K562 (cell line): ENCODE measurements at regions not wholly inside any gene's neighbourhood (a gene's known extent, or its start where the extent isn't known, plus 50 kb on each side); places are given as distances from the start of the nearest gene placed in this dataset.
A peak's percentile ranks its signal among the peaks of the same experiment; 100 is the strongest.

Experiments
- ADNP ChIP-seq: fragments of 200-800 bp; sonication (Bioruptor generic); IDR thresholded peaks from 2 replicates; pipeline ENCODE4 v1.6.1; 2016; ENCODE audit warnings: missing genetic modification characterization, missing compliant biosample characterization
- ELF1 ChIP-seq: fragments of 200-800 bp; sonication (Bioruptor generic); IDR thresholded peaks from 2 replicates; pipeline ENCODE4 v1.6.1; 2016; ENCODE audit warnings: missing genetic modification characterization, missing compliant biosample characterization
- ETV1 ChIP-seq: fragments of 450-650 bp; conservative IDR thresholded peaks from 2 replicates; pipeline ENCODE4 v1.6.1; 2016; ENCODE audit warnings: missing genetic modification characterization, control low read depth, low read depth, missing compliant biosample characterization
- GTF3C2 ChIP-seq: IDR thresholded peaks from 3 replicates; pipeline ENCODE4 v1.6.1; 2011; ENCODE audit warnings: borderline replicate concordance, mild to moderate bottlenecking, moderate library complexity; ENCODE audit not compliant: insufficient read length; ENCODE audit errors: extremely low read depth
- HMGN3 ChIP-seq: IDR thresholded peaks from 2 replicates; pipeline ENCODE4 v1.6.1; 2011; ENCODE audit warnings: borderline replicate concordance, low read depth, mild to moderate bottlenecking, mixed read lengths, low read length; ENCODE audit not compliant: insufficient read length; ENCODE audit errors: extremely low read depth
- ILF3 ChIP-seq: fragments of 450-650 bp; IDR thresholded peaks from 2 replicates; pipeline ENCODE4 v1.6.1; 2018; ENCODE audit warnings: antibody characterized with exemption, mild to moderate bottlenecking, moderate library complexity, borderline replicate concordance
- JUND ChIP-seq, 2 experiments: IDR thresholded peaks; 2 replicates in 1 of 2; 3 replicates in 1 of 2; pipeline ENCODE4 v1.6.1; 2011; ENCODE audit warnings: borderline replicate concordance in 2 of 2, low read depth in 2 of 2, low read length in 2 of 2, improper control_type of control experiment in 1 of 2, missing biosample characterization in 1 of 2, missing genetic modification characterization in 1 of 2, missing genetic modification reagents in 1 of 2
- MAFF ChIP-seq: IDR thresholded peaks from 2 replicates; pipeline ENCODE4 v1.6.1; 2012; ENCODE audit warnings: low read length, improper control_type of control experiment
- POLR3G ChIP-seq: IDR thresholded peaks from 2 replicates; pipeline ENCODE4 v1.6.1; 2011; ENCODE audit not compliant: insufficient read length, insufficient replicate concordance; ENCODE audit errors: extremely low read depth
- PRDM10 ChIP-seq: fragments of 450-650 bp; IDR thresholded peaks from 2 replicates; pipeline ENCODE4 v1.6.1; 2018; ENCODE audit not compliant: partially characterized antibody
- SMAD4 ChIP-seq: fragments of 250-450 bp; sonication (Bioruptor Pico); conservative IDR thresholded peaks from 2 replicates; pipeline ENCODE4 v1.8.0; 2021; ENCODE audit warnings: inconsistent platforms, mild to moderate bottlenecking, moderate library complexity
- SRSF7 ChIP-seq: fragments of 200-400 bp; formaldehyde crosslinking; optimal IDR thresholded peaks from 2 replicates; pipeline ENCODE3; 2017; ENCODE audit warnings: mild to moderate bottlenecking, low read depth, low read length
- USF1 ChIP-seq: sonication (generic); formaldehyde crosslinking; IDR thresholded peaks from 2 replicates; pipeline ENCODE4 v1.9.0; 2022; ENCODE audit warnings: mild to moderate bottlenecking, missing genetic modification reagents
- ZKSCAN8 ChIP-seq: fragments of 200-800 bp; sonication (Bioruptor generic); IDR thresholded peaks from 2 replicates; pipeline ENCODE4 v1.6.1; 2016; ENCODE audit warnings: missing genetic modification characterization, missing compliant biosample characterization
- ZNF707 ChIP-seq: fragments of 250-450 bp; sonication (Bioruptor Pico); conservative IDR thresholded peaks from 2 replicates; pipeline ENCODE4 v1.8.0; 2022; ENCODE audit warnings: inconsistent platforms, mild to moderate bottlenecking, moderate library complexity
- ZNF785 ChIP-seq: fragments of 250-450 bp; sonication (Bioruptor Pico); IDR thresholded peaks from 2 replicates; pipeline ENCODE4 v1.4.0; 2020; ENCODE audit warnings: mild to moderate bottlenecking
- TF ChIP-seq, protein P1 (sequence below): sonication (generic); formaldehyde crosslinking; IDR thresholded peaks from 2 replicates; pipeline ENCODE4 v1.8.1; 2022; ENCODE audit warnings: missing genetic modification reagents

DNA sequence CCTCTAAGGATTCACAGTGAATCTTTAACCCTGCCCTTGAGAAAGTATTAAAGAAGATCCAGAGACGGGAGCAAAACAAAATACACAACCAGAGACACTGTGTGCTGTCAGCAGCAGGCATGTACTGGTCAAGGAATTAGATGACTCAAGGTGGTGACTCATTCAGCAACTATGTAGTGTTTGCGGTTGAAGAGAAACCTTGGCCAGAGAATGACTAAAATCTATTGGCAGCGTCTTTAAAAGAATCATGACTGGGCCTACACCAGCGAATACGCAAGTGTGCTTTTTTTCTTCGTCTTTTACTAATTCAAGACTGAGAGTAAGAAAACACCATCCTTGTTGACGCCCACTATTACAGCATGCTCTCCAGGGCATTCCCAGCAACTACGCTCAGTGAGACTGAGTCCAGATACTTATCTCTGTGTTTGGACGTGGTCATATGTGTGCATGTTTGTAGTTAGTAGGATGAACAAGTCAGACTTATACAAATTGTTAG is 72.4 kb upstream of the BACH2 start (continued):
- TF ChIP-seq SMAD4 (CRISPR knock-in tag): peak; percentile 69; the same call in 1 of the 2 replicates
- no peak for TF ChIP-seq USF1 (CRISPR knock-in tag)
- TF ChIP-seq, protein P1, sequence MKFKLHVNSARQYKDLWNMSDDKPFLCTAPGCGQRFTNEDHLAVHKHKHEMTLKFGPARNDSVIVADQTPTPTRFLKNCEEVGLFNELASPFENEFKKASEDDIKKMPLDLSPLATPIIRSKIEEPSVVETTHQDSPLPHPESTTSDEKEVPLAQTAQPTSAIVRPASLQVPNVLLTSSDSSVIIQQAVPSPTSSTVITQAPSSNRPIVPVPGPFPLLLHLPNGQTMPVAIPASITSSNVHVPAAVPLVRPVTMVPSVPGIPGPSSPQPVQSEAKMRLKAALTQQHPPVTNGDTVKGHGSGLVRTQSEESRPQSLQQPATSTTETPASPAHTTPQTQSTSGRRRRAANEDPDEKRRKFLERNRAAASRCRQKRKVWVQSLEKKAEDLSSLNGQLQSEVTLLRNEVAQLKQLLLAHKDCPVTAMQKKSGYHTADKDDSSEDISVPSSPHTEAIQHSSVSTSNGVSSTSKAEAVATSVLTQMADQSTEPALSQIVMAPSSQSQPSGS (CRISPR knock-in tag): no peak
- TF ChIP-seq POLR3G: no peak
- TF ChIP-seq GTF3C2: no peak
- TF ChIP-seq ZNF707 (CRISPR knock-in tag): no peak
- TF ChIP-seq ILF3: no peak
- TF ChIP-seq MAFF: peak; percentile 59
- no peak for TF ChIP-seq SRSF7
- TF ChIP-seq ELF1 (tag): no peak
- 0 out of 2 replicates have a peak, but pooled peaks have one; percentile 45 for TF ChIP-seq ADNP
- peak; percentile 100 for TF ChIP-seq JUND (IDR thresholded peaks at IDR 0.05; ENCODE audit: borderline replicate concordance, low read depth, low read length)
- peak; percentile 100 for TF ChIP-seq JUND (tag; IDR thresholded peaks at IDR 0.05; ENCODE audit: borderline replicate concordance, low read depth, low read length)
- TF ChIP-seq ZNF785: no peak
- TF ChIP-seq ZKSCAN8 (CRISPR knock-in tag): peak; percentile 67; the same call in 1 of the 2 replicates
- TF ChIP-seq PRDM10: no peak
- TF ChIP-seq ETV1: no peak
- no peak for TF ChIP-seq HMGN3
